PC-9 (cell line): ENCODE measurements at regions not wholly inside any gene's neighbourhood (a gene's known extent, or its start where the extent isn't known, plus 50 kb on each side); places are given as distances from the start of the nearest gene placed in this dataset.
"Not testable (repeated sequence)": the region's sequence is repeated elsewhere in the genome, so short reads cannot be mapped to it uniquely, and the experiment has no call there.

ENCODE experiments used
- BruUV-seq: library from RNA; stranded (reverse); fragments of 400-500 nt; replicated peaks from 2 replicates; lab custom pipeline; 2021; lab: Mats Ljungman, UMichigan
- CTCF ChIA-PET: fragments of 300-600 bp; sonication (Branson Sonifier 250); formaldehyde crosslinking; loops from one replicate; lab custom pipeline; 2022; ENCODE audit warnings: antibody characterized with exemption; lab: Charles Lee
- POLR2A ChIA-PET: fragments of 300-600 bp; sonication (Branson Sonifier 250); formaldehyde crosslinking; loops from one replicate; lab custom pipeline; 2022; ENCODE audit warnings: antibody characterized with exemption; ENCODE audit not compliant: unreplicated experiment; lab: Charles Lee
- DNase-seq, 2 experiments: peaks; one replicate each; pipeline versions ENCODE4 v3.0.0 to v3.0.0-alpha.2; 2015 to 2022; ENCODE audit warnings: mixed read lengths in 1 of 2
- H2AFZ ChIP-seq: fragments of 200-600 bp; sonication (generic); 2 replicates; pipeline ENCODE4 v1.8.1; 2017; ENCODE audit warnings: antibody characterized with exemption
- H3F3A ChIP-seq: fragments of 200-600 bp; sonication (generic); 2 replicates; pipeline ENCODE4 v1.8.1; 2017; ENCODE audit warnings: antibody characterized with exemption, mild to moderate bottlenecking, low read depth; ENCODE audit not compliant: insufficient read depth
- H3K27ac ChIP-seq: fragments of 200-600 bp; sonication (generic); 2 replicates; pipeline ENCODE4 v1.6.1; 2016; ENCODE audit warnings: mixed run types
- H3K27me3 ChIP-seq: fragments of 200-600 bp; sonication (generic); 2 replicates; pipeline ENCODE4 v1.6.1; 2016; ENCODE audit warnings: low read depth, mixed run types; ENCODE audit not compliant: insufficient read depth
- H3K36me3 ChIP-seq: fragments of 200-600 bp; sonication (generic); 2 replicates; pipeline ENCODE4 v1.6.1; 2016; ENCODE audit warnings: low read depth, mixed run types
- H3K4me1 ChIP-seq: fragments of 200-600 bp; sonication (generic); replicated peaks from 2 replicates; pipeline ENCODE4 v1.6.1; 2016; ENCODE audit warnings: mixed run types; ENCODE audit not compliant: insufficient read depth
- H3K4me2 ChIP-seq: fragments of 200-600 bp; sonication (generic); 2 replicates; pipeline ENCODE4 v1.6.1; 2017; ENCODE audit warnings: mixed run types
- H3K4me3 ChIP-seq: fragments of 200-600 bp; sonication (generic); 2 replicates; pipeline ENCODE4 v1.6.1; 2016; ENCODE audit warnings: mixed run types
- H3K79me2 ChIP-seq: fragments of 200-600 bp; sonication (generic); 2 replicates; pipeline ENCODE4 v1.6.1; 2017; ENCODE audit warnings: low read depth, mixed run types
- H3K9me2 ChIP-seq: fragments of 200-600 bp; sonication (generic); 2 replicates; pipeline ENCODE4 v1.8.1; 2017; ENCODE audit warnings: mild to moderate bottlenecking; ENCODE audit not compliant: insufficient read depth
- H3K9me3 ChIP-seq: fragments of 200-600 bp; sonication (generic); 2 replicates; pipeline ENCODE4 v1.8.1; 2016; ENCODE audit warnings: low read depth; ENCODE audit not compliant: insufficient read depth
- H4K20me1 ChIP-seq: fragments of 200-600 bp; sonication (generic); 2 replicates; pipeline ENCODE4 v1.8.1; 2017; ENCODE audit not compliant: insufficient read depth
- CTCF ChIP-seq: fragments of 200-600 bp; sonication (generic); conservative IDR thresholded peaks from 2 replicates; pipeline ENCODE4 v1.6.1; 2017; ENCODE audit warnings: mixed run types, antibody characterized with exemption, mild to moderate bottlenecking, moderate library complexity
- EZH2 ChIP-seq: fragments of 200-600 bp; sonication (generic); IDR thresholded peaks from 2 replicates; pipeline ENCODE4 v1.8.0; 2017; ENCODE audit warnings: antibody characterized with exemption, low read depth
- intact Hi-C: fragments of 100-400 bp; cut with micrococcal nuclease; formaldehyde crosslinking; loops from one replicate; pipeline ENCODE4 v1.10.0; 2022; ENCODE audit not compliant: unreplicated experiment

DNA sequence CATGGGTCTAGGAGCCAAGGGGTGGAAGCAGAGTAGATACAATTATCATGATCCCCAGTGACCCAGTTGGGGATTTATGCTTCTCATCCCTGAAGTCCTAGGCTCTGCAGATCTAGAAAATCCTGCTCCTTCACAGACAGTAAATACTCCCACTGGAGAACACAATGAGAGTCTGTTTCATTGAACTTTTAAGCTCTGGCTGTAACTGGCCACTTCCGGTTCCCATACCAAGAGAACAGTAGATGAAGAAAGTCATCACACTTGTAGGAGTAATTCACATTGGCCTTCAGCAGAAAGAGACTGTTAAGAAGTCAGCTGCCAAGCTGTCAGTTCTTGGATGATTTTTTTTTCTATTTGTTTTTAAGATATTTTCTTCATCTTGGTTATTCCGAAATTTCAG, 597.1 kb downstream of the ACTL7B start:
- Histone ChIP-seq H3K36me3 (no peaks in the 10 kb centered on the region), H3K27ac (no peak overlapping the region), H3K9me2 (no peaks in the 10 kb centered on the region), H3K79me2 (no peaks in the 10 kb centered on the region), H4K20me1 (no peaks in the 10 kb centered on the region), H3K4me2 (no peak overlapping the region), H3K27me3 (no peaks in the 10 kb centered on the region), H2AFZ (no peak overlapping the region), H3K4me1 (no peaks in the 10 kb centered on the region), H3F3A (no peaks in the 10 kb centered on the region; the same call in 1 of the 2 replicates), H3K4me3 (no peak overlapping the region), H3K9me3 (no peaks in the 10 kb centered on the region)
- no TSS peak for BruUV-seq
- TF ChIP-seq EZH2, result no peak
- no peak for TF ChIP-seq CTCF
- intact Hi-C loops, result no loop called here
- DNase-seq, result no peak
- CTCF ChIA-PET, result no interaction called here
- POLR2A ChIA-PET, result no interaction called here

GRCh38 chr9:108257382-108257781, 598.4 kb downstream of the ACTL7B start:
- H3K4me2 ChIP-seq, result no peak overlapping the region
- H3K4me1 ChIP-seq, result no peaks in the 10 kb centered on the region
- H3K27me3 ChIP-seq, result no peaks in the 10 kb centered on the region
- intact Hi-C loops, result no loop called here
- CTCF ChIA-PET, result no interaction called here
- no TSS peak for BruUV-seq
- H3K9me3 ChIP-seq, result no peaks in the 10 kb centered on the region
- no peaks in the 10 kb centered on the region for H3K79me2 ChIP-seq
- TF ChIP-seq CTCF (no peak), EZH2 (no peak)
- no peaks in the 10 kb centered on the region for H4K20me1 ChIP-seq
- DNase-seq, result no peak
- no peak overlapping the region for H2AFZ ChIP-seq
- POLR2A ChIA-PET, result no interaction called here
- no peaks in the 10 kb centered on the region; the same call in 1 of the 2 replicates for H3F3A ChIP-seq
- no peak overlapping the region for H3K27ac ChIP-seq
- no peaks in the 10 kb centered on the region for H3K36me3 ChIP-seq
- no peak overlapping the region for H3K4me3 ChIP-seq
- no peaks in the 10 kb centered on the region for H3K9me2 ChIP-seq

- Histone ChIP-seq H3K36me3 (no peaks in the 10 kb centered on the region), H3K9me2 (no peaks in the 10 kb centered on the region), H3K27me3 (no peaks in the 10 kb centered on the region), H3K4me2 (no peak overlapping the region), H3F3A (no peaks in the 10 kb centered on the region; the same call in 1 of the 2 replicates), H4K20me1 (no peaks in the 10 kb centered on the region), H3K79me2 (no peaks in the 10 kb centered on the region), H3K4me3 (no peak overlapping the region), H3K27ac (no peak overlapping the region), H3K9me3 (no peaks in the 10 kb centered on the region), H2AFZ (no peak overlapping the region), H3K4me1 (no peaks in the 10 kb centered on the region)
- no peak for DNase-seq
- ChIA-PET POLR2A (no interaction called here), CTCF (no interaction called here)
- intact Hi-C loops, result no loop called here
- no peak for TF ChIP-seq CTCF
- no peak for TF ChIP-seq EZH2
- no TSS peak for BruUV-seq
These were observed 601.5 kb downstream of the ACTL7B start for GRCh38 chr9:108254236-108254635.

DNA sequence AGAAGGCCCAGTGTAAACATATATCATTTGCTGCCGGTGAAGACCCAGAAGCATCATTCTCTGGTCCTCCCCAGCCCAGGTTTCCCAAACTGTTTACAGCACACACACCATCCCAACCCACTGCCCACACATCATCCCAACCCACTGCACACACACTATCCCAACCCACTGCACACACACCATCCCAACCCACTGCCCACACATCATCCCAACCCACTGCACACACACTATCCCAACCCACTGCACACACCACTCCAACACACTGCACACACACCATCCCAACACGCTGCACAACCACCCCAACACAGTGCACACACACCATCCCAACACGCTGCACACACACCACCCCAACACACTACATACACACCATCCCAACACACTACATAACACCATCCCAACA, 608.4 kb downstream of the ACTL7B start:
- H3K4me2 ChIP-seq, H3K4me3 ChIP-seq, CTCF ChIA-PET, H4K20me1 ChIP-seq, H3K36me3 ChIP-seq, H3K9me2 ChIP-seq, H3F3A ChIP-seq, intact Hi-C loops, H3K4me1 ChIP-seq, DNase-seq, BruUV-seq, H3K27ac ChIP-seq, POLR2A ChIA-PET, H3K79me2 ChIP-seq, H2AFZ ChIP-seq, H3K9me3 ChIP-seq, H3K27me3 ChIP-seq: not testable (repeated sequence)
